GM21529 (cell line): ENCODE measurements at regions not wholly inside any gene's neighbourhood (a gene's known extent, or its start where the extent isn't known, plus 50 kb on each side); places are given as distances from the start of the nearest gene placed in this dataset.

Experiments used
- ATAC-seq: cut with Tn5 transposase; IDR thresholded peaks from one replicate; pipeline ENCODE4 v1.9.1; 2021; ENCODE audit not compliant: unreplicated experiment

- ATAC-seq = no peak
These were observed 237.6 kb upstream of the ZNF462 start for GRCh38 chr9:106625259-106625789.

- no peak for ATAC-seq
These were observed 236.0 kb upstream of the ZNF462 start for GRCh38 chr9:106626936-106627335.

GRCh38 chr9:106632621-106633020 is 230.3 kb upstream of the ZNF462 start:
- no peak for ATAC-seq

- ATAC-seq = no peak
These were observed 228.8 kb upstream of the ZNF462 start for GRCh38 chr9:106634183-106634582.

- no peak for ATAC-seq
These were observed 228.3 kb upstream of the ZNF462 start for GRCh38 chr9:106634641-106635040.

- ATAC-seq = no peak
These were observed 225.5 kb upstream of the ZNF462 start for GRCh38 chr9:106637486-106637885.

GRCh38 chr9:106639873-106640568 is 222.9 kb upstream of the ZNF462 start:
- ATAC-seq = no peak

- ATAC-seq = no peak
These were observed 219.6 kb upstream of the ZNF462 start for GRCh38 chr9:106643211-106643930.

- ATAC-seq = no peak
These were observed 218.3 kb upstream of the ZNF462 start for GRCh38 chr9:106644661-106645060.

- ATAC-seq = no peak
These were observed 214.2 kb upstream of the ZNF462 start for GRCh38 chr9:106648799-106649198.

GRCh38 chr9:106649664-106650063 is 213.3 kb upstream of the ZNF462 start:
- ATAC-seq = no peak

- no peak for ATAC-seq
These were observed 209.8 kb upstream of the ZNF462 start for GRCh38 chr9:106653213-106653612.

GRCh38 chr9:106655966-106656365 is 207.0 kb upstream of the ZNF462 start:
- ATAC-seq = no peak

GRCh38 chr9:106657926-106658325 is 205.0 kb upstream of the ZNF462 start:
- ATAC-seq = no peak

- no peak for ATAC-seq
These were observed 194.4 kb upstream of the ZNF462 start for GRCh38 chr9:106668534-106668933.

GRCh38 chr9:106669835-106670234 is 193.1 kb upstream of the ZNF462 start:
- no peak for ATAC-seq

GRCh38 chr9:106670418-106670817 is 192.5 kb upstream of the ZNF462 start:
- no peak for ATAC-seq

GRCh38 chr9:106675780-106676179 is 187.2 kb upstream of the ZNF462 start:
- ATAC-seq = no peak

GRCh38 chr9:106677374-106677773 is 185.6 kb upstream of the ZNF462 start:
- ATAC-seq = no peak

- no peak for ATAC-seq
These were observed 185.1 kb upstream of the ZNF462 start for GRCh38 chr9:106677830-106678229.

GRCh38 chr9:106678273-106678672 is 184.7 kb upstream of the ZNF462 start:
- no peak for ATAC-seq

- ATAC-seq = no peak
These were observed 180.5 kb upstream of the ZNF462 start for GRCh38 chr9:106682420-106682819.
